ENCODE measurements at regions not wholly inside any gene's neighbourhood (a gene's known extent, or its start where the extent isn't known, plus 50 kb on each side); places are given as distances from the start of the nearest gene placed in this dataset.

DNA sequence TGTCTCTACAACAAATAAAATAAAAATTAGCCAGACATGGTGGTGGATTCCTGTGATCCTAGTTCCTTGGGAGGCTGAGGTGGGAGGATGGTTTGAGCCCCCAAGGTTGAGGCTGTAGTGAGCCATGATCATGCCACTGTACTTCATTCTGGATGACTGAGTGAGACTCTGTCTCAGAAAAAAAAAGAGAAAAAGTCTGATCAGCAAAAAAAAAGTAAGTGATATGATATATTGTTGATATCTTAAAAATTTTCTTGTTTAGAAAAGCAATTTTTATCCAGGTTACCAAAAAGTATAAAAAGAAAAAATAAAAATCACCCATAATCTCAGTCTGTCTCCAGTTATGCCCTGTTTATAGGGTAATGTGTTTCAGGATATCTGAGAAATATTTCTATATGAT is 251.4 kb downstream of the OTOL1 start:
- Histone ChIP-seq H3K4me1 (no peaks in the 10 kb centered on the region), H3K9me3 (no peaks in the 10 kb centered on the region), H3K4me3 (no peak overlapping the region), H3K27ac (no peak overlapping the region), H3K36me3 (no peaks in the 10 kb centered on the region), H3K27me3 (no peaks in the 10 kb centered on the region)
- no peak for DNase-seq
- intact Hi-C loops (cut with DNase I; ENCODE audit: low total_unique reads) = no loop called here
- TF ChIP-seq, protein P1, sequence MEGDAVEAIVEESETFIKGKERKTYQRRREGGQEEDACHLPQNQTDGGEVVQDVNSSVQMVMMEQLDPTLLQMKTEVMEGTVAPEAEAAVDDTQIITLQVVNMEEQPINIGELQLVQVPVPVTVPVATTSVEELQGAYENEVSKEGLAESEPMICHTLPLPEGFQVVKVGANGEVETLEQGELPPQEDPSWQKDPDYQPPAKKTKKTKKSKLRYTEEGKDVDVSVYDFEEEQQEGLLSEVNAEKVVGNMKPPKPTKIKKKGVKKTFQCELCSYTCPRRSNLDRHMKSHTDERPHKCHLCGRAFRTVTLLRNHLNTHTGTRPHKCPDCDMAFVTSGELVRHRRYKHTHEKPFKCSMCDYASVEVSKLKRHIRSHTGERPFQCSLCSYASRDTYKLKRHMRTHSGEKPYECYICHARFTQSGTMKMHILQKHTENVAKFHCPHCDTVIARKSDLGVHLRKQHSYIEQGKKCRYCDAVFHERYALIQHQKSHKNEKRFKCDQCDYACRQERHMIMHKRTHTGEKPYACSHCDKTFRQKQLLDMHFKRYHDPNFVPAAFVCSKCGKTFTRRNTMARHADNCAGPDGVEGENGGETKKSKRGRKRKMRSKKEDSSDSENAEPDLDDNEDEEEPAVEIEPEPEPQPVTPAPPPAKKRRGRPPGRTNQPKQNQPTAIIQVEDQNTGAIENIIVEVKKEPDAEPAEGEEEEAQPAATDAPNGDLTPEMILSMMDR (IDR thresholded peaks at IDR 0.05) = no peak
- TF ChIP-seq EP300 (IDR thresholded peaks at IDR 0.05) = no peak

DNA sequence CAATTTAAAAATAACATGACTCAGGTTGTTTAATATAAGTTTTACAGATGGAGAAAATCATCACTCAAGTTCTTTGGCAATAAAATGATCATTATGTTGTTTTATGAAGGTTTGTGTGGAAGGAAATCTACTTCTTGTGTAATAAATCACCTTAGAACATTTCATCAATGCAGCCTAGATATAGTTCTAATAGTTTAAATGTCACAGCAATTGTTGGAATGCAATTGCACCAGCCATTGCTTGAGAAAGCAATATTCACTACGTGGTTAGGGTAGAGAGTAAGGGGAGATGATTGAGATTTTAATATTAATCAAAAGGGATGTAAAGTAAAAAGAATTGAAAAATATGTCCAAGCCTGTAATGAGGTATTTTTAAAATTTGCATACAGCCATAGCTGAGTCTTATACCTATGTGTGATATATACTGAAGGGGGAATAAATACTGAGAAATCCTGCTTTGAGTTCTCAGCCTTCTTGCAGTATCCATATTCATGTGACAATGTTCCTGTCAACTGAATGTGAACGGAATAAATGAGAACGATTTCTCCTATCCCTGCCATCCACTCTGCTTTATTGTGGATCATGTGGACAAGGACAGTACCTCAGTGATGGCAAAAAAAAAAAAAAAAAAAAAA is 257.9 kb downstream of the OTOL1 start:
- Histone ChIP-seq H3K27ac (no peak overlapping the region), H3K27me3 (no peaks in the 10 kb centered on the region), H3K36me3 (no peaks in the 10 kb centered on the region), H3K4me1 (no peaks in the 10 kb centered on the region), H3K9me3 (no peaks in the 10 kb centered on the region), H3K4me3 (no peak overlapping the region)
- 77 to 87% (median 80%) methylated on average over 3 of the region's 3 CpGs for WGBS, 5 donors
- TF ChIP-seq EP300 (IDR thresholded peaks at IDR 0.05) (no peak), POLR2A (IDR thresholded peaks at IDR 0.05) (no peak), POLR2AphosphoS5 (IDR thresholded peaks at IDR 0.05) (no peak)
- TF ChIP-seq, protein P1 (IDR thresholded peaks at IDR 0.05) = no peak
- DNase-seq = no peak
- intact Hi-C loops (cut with DNase I; ENCODE audit: low total_unique reads) = no loop called here

- Histone ChIP-seq H3K4me3 (no peak overlapping the region), H3K4me1 (no peaks in the 10 kb centered on the region), H3K27me3 (no peaks in the 10 kb centered on the region), H3K27ac (no peak overlapping the region), H3K9me3 (no peaks in the 10 kb centered on the region), H3K36me3 (no peaks in the 10 kb centered on the region)
- TF ChIP-seq EP300 (IDR thresholded peaks at IDR 0.05) (no peak), POLR2A (IDR thresholded peaks at IDR 0.05) (no peak), POLR2AphosphoS5 (IDR thresholded peaks at IDR 0.05) (no peak)
- TF ChIP-seq, protein P1 (IDR thresholded peaks at IDR 0.05) = no peak
- DNase-seq = no peak
- 51 to 65% (median 59%) methylated on average over 2 of the region's 2 CpGs for WGBS, 5 donors
- intact Hi-C loops (cut with DNase I; ENCODE audit: low total_unique reads) = no loop called here
These were observed 262.8 kb downstream of the OTOL1 start for GRCh38 chr3:161759444-161759843.

GRCh38 chr3:161766331-161766730 is 269.7 kb downstream of the OTOL1 start:
- intact Hi-C loops (cut with DNase I; ENCODE audit: low total_unique reads) = no loop called here
- Histone ChIP-seq H3K27ac (no peak overlapping the region), H3K4me3 (no peak overlapping the region), H3K36me3 (no peaks in the 10 kb centered on the region), H3K9me3 (no peaks in the 10 kb centered on the region), H3K4me1 (no peaks in the 10 kb centered on the region), H3K27me3 (no peaks in the 10 kb centered on the region)
- no peak for DNase-seq
- WGBS, 5 donors = 61 to 83% (median 70%) methylated on average over 3 of the region's 3 CpGs
- TF ChIP-seq EP300 (IDR thresholded peaks at IDR 0.05) (no peak), POLR2A (IDR thresholded peaks at IDR 0.05) (no peak), POLR2AphosphoS5 (IDR thresholded peaks at IDR 0.05) (no peak)
- TF ChIP-seq, protein P1 (IDR thresholded peaks at IDR 0.05) = no peak
